ENCODE measurements at regions not wholly inside any gene's neighbourhood (a gene's known extent, or its start where the extent isn't known, plus 50 kb on each side); places are given as distances from the start of the nearest gene placed in this dataset.

DNA sequence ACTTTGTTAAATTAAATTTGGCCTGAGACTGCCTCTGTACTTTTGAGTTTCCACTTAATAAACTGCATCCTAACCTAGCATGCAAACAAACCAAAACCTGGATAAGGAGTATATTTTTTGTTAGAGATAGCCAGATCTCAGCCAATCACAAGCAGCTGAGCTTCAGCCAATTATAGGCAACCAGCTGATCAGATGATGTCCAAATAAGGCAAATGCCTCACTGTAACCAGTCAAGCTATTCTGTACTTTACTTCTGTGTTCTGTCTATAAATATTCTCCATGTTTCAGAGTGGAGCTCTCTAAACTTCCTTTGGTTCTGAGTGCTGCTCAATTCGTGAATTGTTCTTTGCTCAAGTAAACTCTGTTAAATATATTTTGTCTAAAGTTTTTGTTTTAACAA is 194.6 kb upstream of the RGS17 start:
- Histone ChIP-seq H3K4me3 (no peak overlapping the region), H3K9me3 (ENCODE audit: low read depth) (no peaks in the 10 kb centered on the region), H3K9ac (no peak overlapping the region), H3K4me2 (no peak overlapping the region), H4K20me1 (ENCODE audit: low read depth) (no peaks in the 10 kb centered on the region), H3K4me1 (no peaks in the 10 kb centered on the region), H3K36me3 (no peaks in the 10 kb centered on the region), H2AFZ (replicated peaks) (no peak overlapping the region), H3K79me2 (ENCODE audit: low read depth) (no peaks in the 10 kb centered on the region), H3F3A (ENCODE audit: low read depth) (no peaks in the 10 kb centered on the region), H3K27ac (no peak overlapping the region), H3K27me3 (no peaks in the 10 kb centered on the region)
- no peak overlapping the region for H3K4me3 Mint-ChIP-seq
- TF ChIP-seq EZH2 (IDR thresholded peaks at IDR 0.05) = no peak
- TF ChIP-seq, protein P1, sequence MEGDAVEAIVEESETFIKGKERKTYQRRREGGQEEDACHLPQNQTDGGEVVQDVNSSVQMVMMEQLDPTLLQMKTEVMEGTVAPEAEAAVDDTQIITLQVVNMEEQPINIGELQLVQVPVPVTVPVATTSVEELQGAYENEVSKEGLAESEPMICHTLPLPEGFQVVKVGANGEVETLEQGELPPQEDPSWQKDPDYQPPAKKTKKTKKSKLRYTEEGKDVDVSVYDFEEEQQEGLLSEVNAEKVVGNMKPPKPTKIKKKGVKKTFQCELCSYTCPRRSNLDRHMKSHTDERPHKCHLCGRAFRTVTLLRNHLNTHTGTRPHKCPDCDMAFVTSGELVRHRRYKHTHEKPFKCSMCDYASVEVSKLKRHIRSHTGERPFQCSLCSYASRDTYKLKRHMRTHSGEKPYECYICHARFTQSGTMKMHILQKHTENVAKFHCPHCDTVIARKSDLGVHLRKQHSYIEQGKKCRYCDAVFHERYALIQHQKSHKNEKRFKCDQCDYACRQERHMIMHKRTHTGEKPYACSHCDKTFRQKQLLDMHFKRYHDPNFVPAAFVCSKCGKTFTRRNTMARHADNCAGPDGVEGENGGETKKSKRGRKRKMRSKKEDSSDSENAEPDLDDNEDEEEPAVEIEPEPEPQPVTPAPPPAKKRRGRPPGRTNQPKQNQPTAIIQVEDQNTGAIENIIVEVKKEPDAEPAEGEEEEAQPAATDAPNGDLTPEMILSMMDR (IDR thresholded peaks at IDR 0.05) = no peak
- DNase-seq (ENCODE audit: low spot score) = no peak
- H3K9me3 Mint-ChIP-seq = no peaks in the 10 kb centered on the region
- no peaks in the 10 kb centered on the region for H3K4me1 Mint-ChIP-seq
- no peak overlapping the region for H3K27ac Mint-ChIP-seq
- H3K36me3 Mint-ChIP-seq = no peaks in the 10 kb centered on the region
- no peaks in the 10 kb centered on the region for H3K27me3 Mint-ChIP-seq (ENCODE audit: insufficient read depth, low read depth)

DNA sequence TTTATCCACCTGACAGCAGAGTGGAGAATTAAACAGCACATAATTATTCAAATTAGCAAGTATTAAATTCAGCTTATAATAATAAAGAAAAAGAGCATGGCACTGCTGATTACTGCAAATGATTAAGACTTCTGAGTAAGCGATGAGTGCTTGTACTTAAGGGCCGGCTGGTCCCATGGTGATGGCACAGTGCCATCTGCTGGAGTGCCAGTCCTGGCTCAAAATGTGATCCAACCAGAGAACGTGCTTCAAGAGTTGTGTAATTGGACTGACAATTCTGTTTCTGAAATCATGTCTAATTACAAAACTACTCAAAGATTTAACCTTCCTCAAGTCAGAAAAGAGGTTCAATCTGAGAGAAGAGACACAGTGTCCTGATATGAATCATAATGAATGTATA is 181.6 kb upstream of the RGS17 start:
- Mint-ChIP-seq H3K4me1 (peaks cover 25% of the 10 kb centered on the region), H3K27me3 (ENCODE audit: insufficient read depth, low read depth) (no peaks in the 10 kb centered on the region), H3K4me3 (no peak overlapping the region), H3K36me3 (no peaks in the 10 kb centered on the region), H3K27ac (no peak overlapping the region), H3K9me3 (no peaks in the 10 kb centered on the region)
- Histone ChIP-seq H3K9me3 (ENCODE audit: low read depth) (no peaks in the 10 kb centered on the region), H3F3A (ENCODE audit: low read depth) (peaks cover 31% of the 10 kb centered on the region), H3K27ac (no peak overlapping the region), H2AFZ (replicated peaks) (peak overlapping the region; percentile 32), H3K4me1 (peaks cover 48% of the 10 kb centered on the region), H3K36me3 (no peaks in the 10 kb centered on the region), H3K27me3 (no peaks in the 10 kb centered on the region), H3K79me2 (ENCODE audit: low read depth) (no peaks in the 10 kb centered on the region), H4K20me1 (ENCODE audit: low read depth) (no peaks in the 10 kb centered on the region), H3K4me2 (no peak overlapping the region), H3K4me3 (no peak overlapping the region), H3K9ac (no peak overlapping the region)
- DNase-seq (ENCODE audit: low spot score) = peak; percentile 72
- TF ChIP-seq EZH2phosphoT487 (IDR thresholded peaks at IDR 0.05) (no peak), EZH2 (IDR thresholded peaks at IDR 0.05) (no peak)
- TF ChIP-seq, protein P1 (IDR thresholded peaks at IDR 0.05) = peak; percentile 81

DNA sequence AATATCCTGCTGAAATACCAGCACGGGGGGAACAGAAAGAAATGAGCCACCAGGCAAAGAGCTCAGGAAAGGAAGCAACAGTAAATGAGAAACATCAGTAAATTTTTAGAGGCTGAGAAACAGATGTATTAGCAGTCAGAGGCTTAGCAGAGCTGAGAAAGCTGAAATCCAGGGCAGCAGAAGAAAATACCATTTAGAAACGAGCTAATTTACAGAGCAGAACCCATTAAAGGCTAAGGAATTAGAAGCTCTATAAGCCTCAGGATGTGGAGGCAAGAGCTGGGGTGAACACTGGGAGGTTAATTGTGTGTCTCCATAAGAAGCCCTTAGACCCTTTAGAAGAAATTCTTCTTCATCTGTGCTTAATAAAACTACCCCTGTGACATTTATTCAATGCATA is 178.6 kb upstream of the RGS17 start:
- Histone ChIP-seq H4K20me1 (ENCODE audit: low read depth) (no peaks in the 10 kb centered on the region), H3K36me3 (no peaks in the 10 kb centered on the region), H3K9me3 (ENCODE audit: low read depth) (no peaks in the 10 kb centered on the region), H2AFZ (replicated peaks) (peak overlapping the region; percentile 11), H3K9ac (no peak overlapping the region), H3K4me1 (peaks cover 49% of the 10 kb centered on the region), H3F3A (ENCODE audit: low read depth) (peaks cover 31% of the 10 kb centered on the region), H3K4me2 (peak overlapping the region; percentile 72), H3K27me3 (no peaks in the 10 kb centered on the region), H3K4me3 (peak overlapping the region; percentile 17), H3K79me2 (ENCODE audit: low read depth) (no peaks in the 10 kb centered on the region), H3K27ac (peak overlapping the region; percentile 92)
- Mint-ChIP-seq H3K36me3 (no peaks in the 10 kb centered on the region), H3K9me3 (no peaks in the 10 kb centered on the region), H3K27ac (peak overlapping the region; percentile 55), H3K27me3 (ENCODE audit: insufficient read depth, low read depth) (no peaks in the 10 kb centered on the region), H3K4me3 (no peak overlapping the region), H3K4me1 (peaks cover 25% of the 10 kb centered on the region)
- no peak for TF ChIP-seq EZH2phosphoT487 (IDR thresholded peaks at IDR 0.05)
- TF ChIP-seq, protein P1 (IDR thresholded peaks at IDR 0.05) = no peak
- TF ChIP-seq EZH2 (IDR thresholded peaks at IDR 0.05) = no peak
- peak; percentile 52 for DNase-seq (ENCODE audit: low spot score)

Data from neural progenitor cell (in vitro differentiated cells).